Left lung (tissue), 4 donors: ENCODE measurements at regions not wholly inside any gene's neighbourhood (a gene's known extent, or its start where the extent isn't known, plus 50 kb on each side); places are given as distances from the start of the nearest gene placed in this dataset.

Source experiments
- ATAC-seq: fragments of 200-7000 bp; cut with Tn5 transposase; one replicate; pipeline ENCODE4 v1.9.1; 2020; ENCODE audit warnings: moderate library complexity
- DNase-seq, 4 donors: peaks; one replicate each; pipeline ENCODE4 v3.0.0-alpha.2; 2013 to 2020
- H3K27ac ChIP-seq, 2 donors: fragments of 200-600 bp; sonication (generic) in 1 of 2; one replicate each; pipeline versions ENCODE4 v1.5.0 to v1.8.0; 2020 to 2021
- H3K27me3 ChIP-seq, 2 donors: fragments of 200-600 bp; sonication (generic) in 1 of 2; one replicate each; pipeline versions ENCODE4 v1.5.0 to v1.8.0; 2020 to 2021
- H3K36me3 ChIP-seq, 2 donors: fragments of 200-600 bp; sonication (generic) in 1 of 2; one replicate each; pipeline versions ENCODE4 v1.5.0 to v1.8.0; 2020 to 2021
- H3K4me1 ChIP-seq, 2 donors: fragments of 200-600 bp; one replicate each; pipeline ENCODE4 v1.8.0; 2021
- H3K4me3 ChIP-seq, 2 donors: fragments of 200-600 bp; sonication (generic) in 1 of 2; one replicate each; pipeline versions ENCODE4 v1.5.0 to v1.8.0; 2020 to 2021; ENCODE audit warnings: mild to moderate bottlenecking in 1 of 2
- H3K9me3 ChIP-seq, 2 donors: fragments of 200-600 bp; sonication (generic) in 1 of 2; one replicate each; pipeline versions ENCODE4 v1.5.0 to v1.8.0; 2020 to 2021
- CTCF ChIP-seq, 2 donors: fragments of 200-600 bp; sonication (generic) in 1 of 2; IDR thresholded peaks; one replicate each; pipeline versions ENCODE4 v1.5.0 to v1.8.0; 2021; ENCODE audit warnings: antibody characterized with exemption in 2 of 2
- intact Hi-C, 2 donors: fragments of 100-400 bp; cut with DNase I; formaldehyde crosslinking; loops; one replicate each; pipeline versions ENCODE4 v1.11.2 to v1.14.2; 2022
- donor health status: DM: no; HTN: yes; CAD: no.
- donor health status: DM: no; HTN: no; CAD: no.

DNA sequence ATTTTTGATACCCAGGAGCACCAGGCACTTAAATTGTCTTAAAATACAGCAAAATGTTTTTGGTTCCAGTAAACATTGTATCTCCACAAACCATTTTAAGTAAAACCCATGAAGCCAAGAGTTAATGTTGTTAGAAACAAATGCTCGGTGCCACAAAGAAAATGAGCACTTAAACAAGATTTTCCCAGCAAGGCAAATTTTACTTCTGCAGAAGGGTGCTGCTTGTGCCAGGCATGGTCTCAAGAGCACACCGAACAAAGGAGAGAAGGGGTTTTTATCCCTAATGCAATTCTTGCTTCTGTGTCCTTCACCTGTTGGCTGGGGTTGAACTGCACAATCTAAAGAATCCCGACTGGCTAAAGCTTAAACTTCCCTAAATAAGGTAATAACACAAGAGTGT, 286.7 kb downstream of the ADCYAP1 start:
- no peaks in the 10 kb centered on the region for H3K4me1 ChIP-seq
- no peaks in the 10 kb centered on the region for H3K36me3 ChIP-seq
- TF ChIP-seq CTCF (IDR thresholded peaks at IDR 0.05), result no peak
- no peak overlapping the region for H3K27ac ChIP-seq
- intact Hi-C loops, result no loop called here
- no peaks in the 10 kb centered on the region for H3K27me3 ChIP-seq
- H3K9me3 ChIP-seq, result peaks cover 0 to 45% of the 10 kb centered on the region in 2 donors
- DNase-seq (no peak), ATAC-seq (no peak)
- H3K4me3 ChIP-seq, result no peak overlapping the region

DNA sequence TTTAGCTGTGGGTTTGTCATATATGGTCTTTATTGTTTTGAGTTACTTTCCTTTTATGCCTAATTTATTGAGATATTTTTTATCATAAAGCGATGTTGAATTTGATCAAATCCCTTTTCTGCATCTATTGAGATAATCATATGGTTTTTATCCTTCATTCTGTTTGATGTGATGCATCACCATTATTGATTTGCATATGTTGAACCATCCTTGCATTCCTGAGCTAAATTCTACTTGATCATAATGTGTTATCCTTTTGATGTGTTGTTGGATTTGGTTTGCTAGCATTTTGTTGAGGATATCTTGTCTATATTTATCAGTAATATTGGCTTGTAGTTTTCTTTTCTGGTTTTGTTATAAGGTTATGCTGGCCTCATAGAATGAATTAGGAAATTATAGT, 308.5 kb downstream of the ADCYAP1 start:
- TF ChIP-seq CTCF (IDR thresholded peaks at IDR 0.05), result no peak
- intact Hi-C loops, result no loop called here
- no peak for ATAC-seq

GRCh38 chr18:1222880-1223279, 318.2 kb downstream of the ADCYAP1 start:
- intact Hi-C loops, result no loop called here
- no peak for ATAC-seq

More for the DNA sequence above, 308.5 kb downstream of the ADCYAP1 start:
- Histone ChIP-seq H3K9me3 (peaks cover 0 to 36% of the 10 kb centered on the region in 2 donors), H3K4me1 (no peaks in the 10 kb centered on the region), H3K36me3 (no peaks in the 10 kb centered on the region), H3K27me3 (no peaks in the 10 kb centered on the region), H3K4me3 (no peak overlapping the region), H3K27ac (no peak overlapping the region)
- no peak for DNase-seq

GRCh38 chr18:1227025-1227424, 322.4 kb downstream of the ADCYAP1 start:
- ATAC-seq, result no peak
- intact Hi-C loops, result no loop called here

More at GRCh38 chr18:1222880-1223279, 318.2 kb downstream of the ADCYAP1 start:
- no peak for TF ChIP-seq CTCF (IDR thresholded peaks at IDR 0.05)
- Histone ChIP-seq H3K27ac (no peak overlapping the region), H3K4me3 (no peak overlapping the region), H3K27me3 (no peaks in the 10 kb centered on the region), H3K36me3 (no peaks in the 10 kb centered on the region), H3K9me3 (no peaks in the 10 kb centered on the region), H3K4me1 (no peaks in the 10 kb centered on the region)
- no peak for DNase-seq

DNA sequence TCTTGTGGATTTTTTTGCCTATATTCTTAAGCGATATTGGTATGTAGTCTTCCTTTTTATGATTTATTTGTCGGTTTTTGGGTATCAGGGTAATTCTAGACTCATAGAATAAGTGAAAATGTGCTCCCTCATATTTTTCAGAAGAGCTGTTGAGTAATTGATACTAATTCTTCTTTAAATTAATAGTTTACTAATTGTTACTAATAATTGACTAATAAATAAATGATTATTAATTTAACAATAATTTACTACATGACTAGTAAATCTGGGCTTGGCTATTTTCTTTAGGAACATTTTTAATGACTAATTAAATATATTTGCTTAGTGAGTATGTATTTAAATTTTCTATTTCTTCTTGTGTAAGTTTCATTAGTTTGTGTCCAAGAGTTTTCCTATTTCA, 325.0 kb downstream of the ADCYAP1 start:
- Histone ChIP-seq H3K4me3 (no peak overlapping the region), H3K27me3 (no peaks in the 10 kb centered on the region), H3K4me1 (no peaks in the 10 kb centered on the region), H3K27ac (no peak overlapping the region), H3K36me3 (no peaks in the 10 kb centered on the region), H3K9me3 (peaks cover 0 to 39% of the 10 kb centered on the region in 2 donors)
- DNase-seq (no peak), ATAC-seq (no peak)
- intact Hi-C loops, result no loop called here
- TF ChIP-seq CTCF (IDR thresholded peaks at IDR 0.05), result no peak

More at GRCh38 chr18:1227025-1227424, 322.4 kb downstream of the ADCYAP1 start:
- Histone ChIP-seq H3K9me3 (peaks cover 0 to 17% of the 10 kb centered on the region in 2 donors), H3K4me1 (no peaks in the 10 kb centered on the region), H3K36me3 (no peaks in the 10 kb centered on the region), H3K27ac (no peak overlapping the region), H3K4me3 (no peak overlapping the region), H3K27me3 (no peaks in the 10 kb centered on the region)
- TF ChIP-seq CTCF (IDR thresholded peaks at IDR 0.05), result no peak
- no peak for DNase-seq
